Left renal cortex interstitium (tissue), 4 donors: ENCODE measurements at regions not wholly inside any gene's neighbourhood (a gene's known extent, or its start where the extent isn't known, plus 50 kb on each side); places are given as distances from the start of the nearest gene placed in this dataset.

ENCODE experiments used
- DNase-seq, 4 donors: peaks; one replicate each; pipeline ENCODE4 v3.0.0-alpha.2; 2013; ENCODE audit warnings: low read depth in 4 of 4, low spot score in 2 of 4, missing footprints in 1 of 4

DNA sequence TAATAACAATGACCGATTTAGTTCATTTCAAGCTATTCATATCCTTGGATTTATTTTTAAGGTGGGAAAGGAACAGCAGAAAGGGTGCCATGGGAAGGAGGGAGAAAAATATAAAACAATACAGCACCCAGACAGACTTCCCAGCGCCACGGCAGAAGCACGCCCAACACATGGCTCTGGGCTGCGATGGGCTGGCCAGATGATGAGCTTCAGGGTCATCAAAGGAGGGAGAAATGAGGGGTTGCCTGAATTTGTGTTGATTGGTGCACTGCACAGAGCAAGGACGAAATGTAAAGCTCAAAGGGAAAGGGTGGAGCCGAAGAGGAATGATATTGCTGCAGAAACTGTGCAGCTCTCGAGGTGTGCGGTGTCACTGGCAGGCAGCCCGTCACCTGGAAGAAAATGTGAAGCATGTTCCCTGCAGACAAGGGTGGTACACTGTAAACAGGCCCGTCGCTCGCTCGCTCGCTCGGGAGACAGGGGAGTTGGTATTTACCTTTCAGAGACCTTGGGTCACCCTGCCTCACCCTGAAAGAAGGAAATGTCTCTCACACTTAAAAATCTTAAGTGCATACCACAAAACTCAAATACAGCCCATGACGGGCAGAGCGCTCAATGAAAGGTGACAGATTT, 195.5 kb upstream of the CTAGE1 start:
- no peak for DNase-seq

GRCh38 chr18:22613788-22614187, 196.1 kb upstream of the CTAGE1 start:
- no peak for DNase-seq

DNA sequence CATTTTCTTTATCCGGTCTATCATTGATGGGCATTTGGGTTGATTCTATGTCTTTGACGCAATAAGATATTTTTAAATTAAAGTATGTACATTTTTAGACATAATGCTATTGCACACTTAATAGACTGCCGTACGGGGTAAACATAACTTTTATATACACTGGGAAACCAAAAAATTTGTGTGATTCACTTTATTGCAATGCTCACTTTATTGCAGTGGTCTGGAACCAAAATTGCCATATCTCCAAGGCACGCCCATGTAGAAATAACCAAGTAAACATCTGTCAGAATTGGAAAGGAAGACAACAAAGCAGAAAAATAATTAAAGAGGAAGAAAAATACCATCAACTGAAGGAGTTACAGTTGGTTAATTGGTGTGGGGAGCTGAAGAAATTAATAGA, 205.8 kb upstream of the CTAGE1 start:
- DNase-seq: no peak

DNA sequence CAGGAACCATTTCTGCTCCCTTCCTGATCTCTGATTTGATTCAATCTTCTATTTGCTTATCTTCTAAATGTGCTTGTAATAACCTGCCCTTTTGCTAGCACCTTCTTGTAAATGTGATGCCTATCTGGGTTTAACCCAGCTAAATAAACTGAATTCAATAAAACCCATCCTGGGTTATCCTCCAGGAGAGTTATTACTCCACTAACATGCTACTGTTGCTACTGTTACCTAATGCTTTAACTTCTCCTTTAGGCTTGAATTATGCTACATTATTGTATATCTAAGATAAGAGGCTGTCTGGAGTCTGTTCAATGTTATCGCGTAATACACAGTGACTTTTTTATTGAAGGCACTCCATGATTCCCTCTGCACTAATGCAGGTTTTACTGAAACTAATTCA, 206.5 kb upstream of the CTAGE1 start:
- DNase-seq: no peak

- no peak for DNase-seq
Measured at GRCh38 chr18:22625406-22625805, 207.7 kb upstream of the CTAGE1 start.

DNA sequence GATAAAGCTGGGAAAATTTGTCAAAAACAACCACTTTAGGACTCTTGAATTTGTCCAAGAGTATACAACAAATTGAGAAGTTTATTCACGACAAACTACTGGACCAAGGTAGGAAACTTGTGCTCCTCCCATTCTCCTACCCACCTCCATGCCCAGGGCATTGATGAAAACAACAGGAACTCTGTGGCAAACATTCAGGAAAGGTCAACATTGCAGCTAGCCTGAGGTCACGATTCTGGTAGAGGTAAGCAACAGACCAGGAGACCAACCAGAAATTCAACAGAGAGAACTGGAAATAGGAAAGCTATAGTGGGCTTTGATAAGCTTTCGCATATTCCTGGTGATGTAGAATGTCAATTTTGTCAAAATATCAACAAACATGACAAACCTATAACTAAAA, 209.1 kb upstream of the CTAGE1 start:
- DNase-seq: no peak

- no peak for DNase-seq
Measured at GRCh38 chr18:22627506-22627905, 209.8 kb upstream of the CTAGE1 start.

GRCh38 chr18:22628795-22629510, 211.2 kb upstream of the CTAGE1 start:
- DNase-seq: no peak

- no peak for DNase-seq
Measured at GRCh38 chr18:22630980-22631379, 213.3 kb upstream of the CTAGE1 start.

GRCh38 chr18:22632191-22632590, 214.5 kb upstream of the CTAGE1 start:
- DNase-seq: no peak

DNA sequence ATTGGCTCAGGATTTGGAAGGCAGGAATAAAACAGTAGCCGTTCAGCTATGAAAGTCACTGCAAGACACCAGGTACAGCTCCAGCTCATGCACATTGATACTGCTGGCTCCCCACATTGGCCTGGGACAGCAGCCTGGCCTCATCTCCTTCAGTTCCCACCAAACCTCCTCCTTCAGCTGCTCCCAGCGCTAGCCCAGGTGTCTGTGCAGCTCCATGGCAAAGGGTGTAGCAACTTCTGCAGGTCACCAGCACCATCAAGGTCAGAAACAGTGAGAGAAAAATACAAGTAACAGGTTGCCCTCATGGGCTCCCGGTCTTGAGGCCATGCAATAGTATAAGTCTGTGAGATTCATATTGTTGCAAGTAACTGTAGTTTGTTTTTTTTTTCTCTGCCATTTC, 216.7 kb upstream of the CTAGE1 start:
- DNase-seq: no peak

GRCh38 chr18:22637787-22638186, 220.1 kb upstream of the CTAGE1 start:
- DNase-seq: no peak

DNA sequence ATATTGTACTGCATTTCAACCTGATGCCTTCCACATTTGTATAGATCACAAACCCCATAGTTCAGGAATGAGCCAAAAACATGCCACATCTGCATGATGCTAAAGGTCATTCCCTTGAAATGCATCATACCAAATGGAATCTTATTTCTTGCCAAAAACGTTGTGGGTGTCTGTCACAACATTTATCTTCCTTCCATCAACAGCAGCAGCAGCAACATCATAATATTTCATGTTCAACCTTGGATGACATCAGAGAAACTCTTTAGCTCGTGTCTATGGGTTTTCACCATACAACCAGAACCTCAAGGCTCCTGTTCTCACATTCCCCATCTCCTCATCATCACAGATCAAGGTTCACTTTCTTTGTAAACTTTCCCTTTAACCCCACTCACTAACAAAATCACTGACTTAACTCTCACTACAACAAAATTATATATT, 221.3 kb upstream of the CTAGE1 start:
- no peak for DNase-seq

GRCh38 chr18:22639561-22639960, 221.8 kb upstream of the CTAGE1 start:
- DNase-seq: no peak

- no peak for DNase-seq
Measured at GRCh38 chr18:22640281-22640842, 222.6 kb upstream of the CTAGE1 start.

GRCh38 chr18:22641958-22642357, 224.2 kb upstream of the CTAGE1 start:
- DNase-seq: no peak

- DNase-seq: no peak
Measured at GRCh38 chr18:22643731-22644130, 226.0 kb upstream of the CTAGE1 start.

DNA sequence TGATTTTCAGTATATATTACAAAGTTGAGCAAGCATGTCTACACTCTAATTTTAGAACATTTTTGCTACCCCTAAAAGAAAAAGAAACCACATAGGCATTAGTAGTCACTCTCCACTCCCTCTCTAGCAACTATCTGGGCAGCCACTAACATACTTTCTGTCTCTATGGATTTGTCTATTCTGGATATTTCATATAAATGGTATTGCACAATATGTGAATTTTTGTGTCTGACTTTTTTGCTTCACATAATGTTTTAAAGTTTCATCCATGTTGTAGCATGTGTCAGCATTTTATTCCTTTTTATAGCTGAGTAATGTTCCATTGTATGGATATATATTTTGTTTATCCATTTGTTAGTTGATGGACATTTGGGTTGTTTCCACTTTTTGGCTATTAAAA, 232.5 kb upstream of the CTAGE1 start:
- DNase-seq: no peak

GRCh38 chr18:22657619-22658018, 239.9 kb upstream of the CTAGE1 start:
- DNase-seq: no peak

- DNase-seq: no peak
Measured at GRCh38 chr18:22658318-22658717, 240.6 kb upstream of the CTAGE1 start.

- DNase-seq: no peak
Measured at GRCh38 chr18:22663378-22663777, 245.7 kb upstream of the CTAGE1 start.

GRCh38 chr18:22666411-22666940, 248.8 kb upstream of the CTAGE1 start:
- DNase-seq: no peak
